HEK293 (cell line): ENCODE measurements at regions not wholly inside any gene's neighbourhood (a gene's known extent, or its start where the extent isn't known, plus 50 kb on each side); places are given as distances from the start of the nearest gene placed in this dataset.
"Not testable (repeated sequence)": the region's sequence is repeated elsewhere in the genome, so short reads cannot be mapped to it uniquely, and the experiment has no call there.

ENCODE experiments used
- CTCF ChIA-PET: fragments of 350-600 bp; formaldehyde crosslinking; extraction: SDS; loops from one replicate; lab custom pipeline; 2021; ENCODE audit warnings: antibody characterized with exemption; lab: Yijun Ruan, JAX
- POLR2A ChIA-PET: fragments of 300-600 bp; formaldehyde crosslinking; extraction: SDS; loops from one replicate; lab custom pipeline; 2020; ENCODE audit warnings: antibody characterized with exemption, inconsistent platforms; lab: Yijun Ruan, JAX
- H3K27ac ChIP-seq: fragments of 200-500 bp; sonication (Bioruptor generic); 2 replicates; pipeline ENCODE4 v1.5.1; 2014; ENCODE audit warnings: low read depth, low read length, control low read depth, inconsistent platforms; ENCODE audit errors: extremely low read depth
- H3K36me3 ChIP-seq, 2 experiments: fragments of 200-500 bp in 1 of 2; sonication (Bioruptor generic) in 1 of 2; 1 replicate in 1 of 2; 2 replicates in 1 of 2; pipeline ENCODE4 v1.5.1; 2014 to 2017; ENCODE audit warnings: inconsistent platforms in 2 of 2, low read length in 2 of 2; ENCODE audit not compliant: control insufficient read depth in 2 of 2, insufficient read depth in 1 of 2
- H3K4me1 ChIP-seq: fragments of 200-500 bp; sonication (Bioruptor generic); 2 replicates; pipeline ENCODE4 v1.5.1; 2014; ENCODE audit warnings: mild to moderate bottlenecking, low read length, inconsistent platforms; ENCODE audit not compliant: control insufficient read depth, insufficient read depth
- H3K4me3 ChIP-seq: 2 replicates; pipeline ENCODE4 v1.5.1; 2011; ENCODE audit warnings: low read depth, mild to moderate bottlenecking, control low read depth, low read length, moderate library complexity
- H3K9me3 ChIP-seq: fragments of 200-500 bp; sonication (Bioruptor generic); 2 replicates; pipeline ENCODE4 v1.5.1; 2014; ENCODE audit warnings: low read depth, low read length, inconsistent platforms; ENCODE audit not compliant: control insufficient read depth, insufficient read depth
- BCL11A ChIP-seq: fragments of 450-650 bp; formaldehyde crosslinking; IDR thresholded peaks from 2 replicates; pipeline ENCODE4 v1.5.1; 2016; ENCODE audit warnings: low read depth, missing biosample characterization, missing genetic modification characterization
- FEZF1 ChIP-seq: fragments of 450-650 bp; formaldehyde crosslinking; IDR thresholded peaks from 2 replicates; pipeline ENCODE4 v1.5.1; 2016; ENCODE audit warnings: missing biosample characterization, missing genetic modification characterization
- IKZF3 ChIP-seq: fragments of 450-650 bp; IDR thresholded peaks from 2 replicates; pipeline ENCODE4 v1.5.0; 2018; ENCODE audit warnings: missing biosample characterization, mild to moderate bottlenecking, missing genetic modification characterization, moderate library complexity
- RBAK ChIP-seq: fragments of 450-650 bp; formaldehyde crosslinking; IDR thresholded peaks from 2 replicates; pipeline ENCODE4 v1.5.1; 2016; ENCODE audit warnings: missing biosample characterization, missing genetic modification characterization
- TSHZ1 ChIP-seq: fragments of 450-650 bp; formaldehyde crosslinking; IDR thresholded peaks from 2 replicates; pipeline ENCODE4 v1.5.1; 2016; ENCODE audit warnings: missing biosample characterization, missing genetic modification characterization, borderline replicate concordance
- YY2 ChIP-seq: fragments of 450-650 bp; formaldehyde crosslinking; IDR thresholded peaks from 2 replicates; pipeline ENCODE4 v1.5.1; 2016; ENCODE audit warnings: missing biosample characterization, missing genetic modification characterization
- ZBTB10 ChIP-seq: fragments of 450-650 bp; formaldehyde crosslinking; IDR thresholded peaks from 2 replicates; pipeline ENCODE4 v1.5.1; 2016; ENCODE audit warnings: missing biosample characterization, missing genetic modification characterization
- ZBTB7A ChIP-seq: fragments of 450-650 bp; formaldehyde crosslinking; IDR thresholded peaks from 2 replicates; pipeline ENCODE4 v1.5.1; 2016; ENCODE audit warnings: low read depth, missing biosample characterization, missing genetic modification characterization
- ZNF16 ChIP-seq: fragments of 450-650 bp; formaldehyde crosslinking; IDR thresholded peaks from 2 replicates; pipeline ENCODE4 v1.5.1; 2016; ENCODE audit warnings: low read depth, missing biosample characterization, missing genetic modification characterization
- ZNF174 ChIP-seq: fragments of 450-650 bp; formaldehyde crosslinking; IDR thresholded peaks from 2 replicates; pipeline ENCODE4 v1.5.0; 2017; ENCODE audit warnings: missing biosample characterization, mild to moderate bottlenecking, missing genetic modification characterization
- ZNF280D ChIP-seq: fragments of 450-650 bp; formaldehyde crosslinking; IDR thresholded peaks from 2 replicates; pipeline ENCODE4 v1.5.1; 2016; ENCODE audit warnings: missing biosample characterization, missing genetic modification characterization
- ZNF366 ChIP-seq: fragments of 450-650 bp; formaldehyde crosslinking; conservative IDR thresholded peaks from 2 replicates; pipeline ENCODE4 v1.5.1; 2016; ENCODE audit warnings: missing biosample characterization, missing genetic modification characterization
- ZNF37A ChIP-seq: fragments of 450-650 bp; IDR thresholded peaks from 2 replicates; pipeline ENCODE4 v1.5.1; 2018; ENCODE audit warnings: missing biosample characterization, missing genetic modification characterization
- ZNF530 ChIP-seq: fragments of 450-650 bp; formaldehyde crosslinking; IDR thresholded peaks from 2 replicates; pipeline ENCODE4 v1.5.1; 2016; ENCODE audit warnings: low read depth, missing biosample characterization, missing genetic modification characterization
- ZNF629 ChIP-seq: fragments of 450-650 bp; formaldehyde crosslinking; IDR thresholded peaks from 2 replicates; pipeline ENCODE4 v1.5.1; 2017; ENCODE audit warnings: missing biosample characterization, missing genetic modification characterization
- ZNF654 ChIP-seq: fragments of 450-650 bp; formaldehyde crosslinking; IDR thresholded peaks from 2 replicates; pipeline ENCODE4 v1.5.1; 2016; ENCODE audit warnings: low read depth, missing biosample characterization, missing genetic modification characterization
- ZNF701 ChIP-seq: fragments of 450-650 bp; formaldehyde crosslinking; IDR thresholded peaks from 2 replicates; pipeline ENCODE4 v1.5.1; 2016; ENCODE audit warnings: missing biosample characterization, missing genetic modification characterization
- ZNF791 ChIP-seq: fragments of 450-650 bp; formaldehyde crosslinking; IDR thresholded peaks from 2 replicates; pipeline ENCODE4 v1.5.1; 2016; ENCODE audit warnings: missing biosample characterization, missing genetic modification characterization
- ZSCAN4 ChIP-seq: fragments of 450-650 bp; formaldehyde crosslinking; IDR thresholded peaks from 2 replicates; pipeline ENCODE4 v1.5.1; 2017; ENCODE audit warnings: missing biosample characterization, missing genetic modification characterization
- ZSCAN5A ChIP-seq: fragments of 450-650 bp; formaldehyde crosslinking; IDR thresholded peaks from 2 replicates; pipeline ENCODE4 v1.5.1; 2016; ENCODE audit warnings: missing biosample characterization, missing genetic modification characterization

GRCh38 chr4:162836773-162837172, 329.9 kb downstream of the NAF1 start:
- no peak for TF ChIP-seq RBAK (tag by site-specific recombination)
- no peak for TF ChIP-seq ZNF530 (tag by site-specific recombination)
- TF ChIP-seq ZSCAN5A, result no peak
- TF ChIP-seq ZNF16 (tag by site-specific recombination), result no peak
- TF ChIP-seq TSHZ1 (tag by site-specific recombination), result no peak
- no peak for TF ChIP-seq ZBTB10
- TF ChIP-seq ZNF280D, result no peak
- no peak for TF ChIP-seq ZNF654 (tag by site-specific recombination)
- TF ChIP-seq ZNF366, result no peak
- no peak for TF ChIP-seq ZNF174
- TF ChIP-seq ZNF37A (tag by site-specific recombination), result no peak
- no peak for TF ChIP-seq BCL11A
- TF ChIP-seq ZNF701, result no peak
- TF ChIP-seq YY2 (tag by site-specific recombination), result no peak
- no peak for TF ChIP-seq ZNF629 (tag by site-specific recombination)
- no peak for TF ChIP-seq IKZF3
- TF ChIP-seq FEZF1 (tag by site-specific recombination), result no peak
- TF ChIP-seq ZSCAN4 (tag by site-specific recombination), result no peak
- no peak for TF ChIP-seq ZNF791
- TF ChIP-seq ZBTB7A (tag by site-specific recombination), result no peak
- Histone ChIP-seq H3K27ac (no peak overlapping the region), H3K4me1 (no peaks in the 10 kb centered on the region), H3K9me3 (no peaks in the 10 kb centered on the region), H3K36me3 (no peaks in the 10 kb centered on the region), H3K4me3 (no peak overlapping the region)
- POLR2A ChIA-PET, result no interaction called here
- CTCF ChIA-PET, result no interaction called here

- H3K27ac ChIP-seq, H3K4me3 ChIP-seq, POLR2A ChIA-PET, CTCF ChIA-PET, H3K4me1 ChIP-seq, H3K36me3 ChIP-seq, H3K9me3 ChIP-seq: not testable (repeated sequence)
These were observed 330.4 kb downstream of the NAF1 start for GRCh38 chr4:162836258-162836657.
